Neural progenitor cell (in vitro differentiated cells): ENCODE measurements at regions not wholly inside any gene's neighbourhood (a gene's known extent, or its start where the extent isn't known, plus 50 kb on each side); places are given as distances from the start of the nearest gene placed in this dataset.

ENCODE experiments used
- EZH2 ChIP-seq: fragments of 200-600 bp; sonication (generic); IDR thresholded peaks from 2 replicates; pipeline ENCODE4 v1.6.1; 2017; ENCODE audit warnings: antibody characterized with exemption, mild to moderate bottlenecking, moderate library complexity
- EZH2phosphoT487 ChIP-seq: fragments of 200-600 bp; sonication (generic); IDR thresholded peaks from 2 replicates; pipeline ENCODE4 v1.6.1; 2017; ENCODE audit warnings: antibody characterized with exemption
- TF ChIP-seq, protein P1 (sequence below): fragments of 200-600 bp; sonication (generic); IDR thresholded peaks from 2 replicates; pipeline ENCODE4 v1.5.1; 2017; ENCODE audit warnings: antibody characterized with exemption, mild to moderate bottlenecking

DNA sequence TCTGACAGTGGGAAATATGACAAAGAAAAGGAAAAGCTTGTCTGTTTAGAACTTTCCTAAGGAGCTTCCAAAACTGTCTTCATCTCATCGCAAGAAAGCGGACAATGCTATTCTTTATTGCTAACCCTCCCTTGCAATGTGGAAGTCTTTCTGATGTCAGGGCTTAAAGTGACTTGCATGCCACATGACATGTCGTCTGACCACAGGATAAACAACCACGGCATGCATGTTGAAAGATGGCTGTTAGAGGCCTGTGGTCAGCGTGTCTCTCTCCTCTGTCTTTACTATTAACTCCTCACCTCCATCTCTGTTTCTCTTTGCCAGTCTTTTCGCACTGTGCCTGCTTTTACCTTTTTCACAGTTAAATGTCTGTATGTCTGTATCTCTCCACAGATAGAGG is 389.8 kb downstream of the LNPK start:
- TF ChIP-seq, protein P1, sequence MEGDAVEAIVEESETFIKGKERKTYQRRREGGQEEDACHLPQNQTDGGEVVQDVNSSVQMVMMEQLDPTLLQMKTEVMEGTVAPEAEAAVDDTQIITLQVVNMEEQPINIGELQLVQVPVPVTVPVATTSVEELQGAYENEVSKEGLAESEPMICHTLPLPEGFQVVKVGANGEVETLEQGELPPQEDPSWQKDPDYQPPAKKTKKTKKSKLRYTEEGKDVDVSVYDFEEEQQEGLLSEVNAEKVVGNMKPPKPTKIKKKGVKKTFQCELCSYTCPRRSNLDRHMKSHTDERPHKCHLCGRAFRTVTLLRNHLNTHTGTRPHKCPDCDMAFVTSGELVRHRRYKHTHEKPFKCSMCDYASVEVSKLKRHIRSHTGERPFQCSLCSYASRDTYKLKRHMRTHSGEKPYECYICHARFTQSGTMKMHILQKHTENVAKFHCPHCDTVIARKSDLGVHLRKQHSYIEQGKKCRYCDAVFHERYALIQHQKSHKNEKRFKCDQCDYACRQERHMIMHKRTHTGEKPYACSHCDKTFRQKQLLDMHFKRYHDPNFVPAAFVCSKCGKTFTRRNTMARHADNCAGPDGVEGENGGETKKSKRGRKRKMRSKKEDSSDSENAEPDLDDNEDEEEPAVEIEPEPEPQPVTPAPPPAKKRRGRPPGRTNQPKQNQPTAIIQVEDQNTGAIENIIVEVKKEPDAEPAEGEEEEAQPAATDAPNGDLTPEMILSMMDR = no peak
- TF ChIP-seq EZH2 (no peak), EZH2phosphoT487 (no peak)
